Neural cell (in vitro differentiated cells): ENCODE measurements at regions not wholly inside any gene's neighbourhood (a gene's known extent, or its start where the extent isn't known, plus 50 kb on each side); places are given as distances from the start of the nearest gene placed in this dataset.

Experiments used
- H2AFZ ChIP-seq: fragments of 200-600, 300-800 bp; sonication (generic), shearing (Covaris generic); 2 replicates; pipeline ENCODE4 v1.6.0; 2014; ENCODE audit warnings: low read depth, mild to moderate bottlenecking, antibody characterized with exemption, low read length, moderate library complexity
- H3F3A ChIP-seq: fragments of 200-600 bp; shearing (Covaris generic); 2 replicates; pipeline ENCODE4 v1.6.1; 2016; ENCODE audit warnings: mild to moderate bottlenecking, moderate library complexity, mixed read lengths, antibody characterized with exemption, low read length; ENCODE audit not compliant: insufficient read depth, poor library complexity, severe bottlenecking
- H3K27ac ChIP-seq: fragments of 200-600, 300-800 bp; sonication (generic), shearing (Covaris generic); 2 replicates; pipeline ENCODE4 v1.5.1; 2014; ENCODE audit warnings: mild to moderate bottlenecking, low read length, moderate library complexity
- H3K27me3 ChIP-seq: fragments of 300-800, 200-600 bp; sonication (generic), shearing (Covaris generic); 2 replicates; pipeline ENCODE4 v1.6.0; 2014; ENCODE audit warnings: mild to moderate bottlenecking, low read depth, low read length, moderate library complexity; ENCODE audit not compliant: insufficient read depth
- H3K36me3 ChIP-seq: fragments of 300-800, 200-600 bp; sonication (generic), shearing (Covaris generic); 2 replicates; pipeline ENCODE4 v1.5.1; 2014; ENCODE audit warnings: mild to moderate bottlenecking, antibody characterized with exemption, low read length, moderate library complexity; ENCODE audit not compliant: insufficient read depth
- H3K4me2 ChIP-seq: fragments of 300-800, 200-600 bp; sonication (generic), shearing (Covaris generic); 2 replicates; pipeline ENCODE4 v1.6.0; 2014; ENCODE audit warnings: mild to moderate bottlenecking, low read length
- H3K4me3 ChIP-seq: fragments of 300-800, 200-600 bp; sonication (generic), shearing (Covaris generic); 2 replicates; pipeline ENCODE4 v1.5.1; 2014; ENCODE audit warnings: mild to moderate bottlenecking, low read length, moderate library complexity
- H3K79me2 ChIP-seq: fragments of 200-600 bp; shearing (Covaris generic); replicated peaks from 2 replicates; pipeline ENCODE4 v1.6.0; 2014; ENCODE audit warnings: mild to moderate bottlenecking, low read length, moderate library complexity; ENCODE audit not compliant: insufficient read depth
- H3K9ac ChIP-seq: fragments of 300-800, 200-600 bp; sonication (generic), shearing (Covaris generic); 2 replicates; pipeline ENCODE4 v1.6.1; 2016; ENCODE audit warnings: mild to moderate bottlenecking, low read length, mixed read lengths
- H3K9me2 ChIP-seq: fragments of 200-600 bp; shearing (Covaris generic); 2 replicates; pipeline ENCODE4 v1.6.1; 2016; ENCODE audit warnings: mild to moderate bottlenecking, low read length, mixed read lengths; ENCODE audit not compliant: insufficient read depth
- H3K9me3 ChIP-seq: fragments of 200-600, 300-800 bp; sonication (generic), shearing (Covaris generic); 2 replicates; pipeline ENCODE4 v1.6.1; 2016; ENCODE audit warnings: mild to moderate bottlenecking, mixed run types, low read length, moderate library complexity, mixed read lengths
- H4K20me1 ChIP-seq: fragments of 200-600 bp; shearing (Covaris generic); 2 replicates; pipeline ENCODE4 v1.6.1; 2016; ENCODE audit warnings: mild to moderate bottlenecking, mixed run types; ENCODE audit not compliant: insufficient read depth
- EP300 ChIP-seq: fragments of 450-650 bp; conservative IDR thresholded peaks from 2 replicates; pipeline ENCODE4 v1.6.1; 2014; ENCODE audit warnings: antibody characterized with exemption, mild to moderate bottlenecking, moderate library complexity; ENCODE audit not compliant: poor library complexity, severe bottlenecking
- EZH2 ChIP-seq: fragments of 200-600, 300-800 bp; shearing (Covaris generic), sonication (generic); IDR thresholded peaks from 2 replicates; pipeline ENCODE4 v1.6.1; 2014; ENCODE audit warnings: antibody characterized with exemption, low read length, borderline replicate concordance, mild to moderate bottlenecking; ENCODE audit not compliant: insufficient read depth, poor library complexity, severe bottlenecking
- MXI1 ChIP-seq: fragments of 450-650 bp; conservative IDR thresholded peaks from 2 replicates; pipeline ENCODE4 v1.6.1; 2014; ENCODE audit warnings: antibody characterized with exemption, mild to moderate bottlenecking; ENCODE audit not compliant: poor library complexity, severe bottlenecking
- POLR2AphosphoS5 ChIP-seq: IDR thresholded peaks from 2 replicates; pipeline ENCODE4 v1.6.1; 2012
- RAD21 ChIP-seq: fragments of 450-650 bp; conservative IDR thresholded peaks from 2 replicates; pipeline ENCODE4 v1.6.1; 2014; ENCODE audit warnings: antibody characterized with exemption, mild to moderate bottlenecking, moderate library complexity
- REST ChIP-seq: IDR thresholded peaks from 2 replicates; pipeline ENCODE4 v1.6.1; 2012; ENCODE audit warnings: borderline replicate concordance
- SMC3 ChIP-seq: fragments of 450-650 bp; conservative IDR thresholded peaks from 2 replicates; pipeline ENCODE4 v1.6.1; 2014; ENCODE audit warnings: antibody characterized with exemption, mild to moderate bottlenecking, moderate library complexity; ENCODE audit not compliant: poor library complexity
- TAF1 ChIP-seq: IDR thresholded peaks from 2 replicates; pipeline ENCODE4 v1.6.1; 2012; ENCODE audit warnings: low read depth
- TF ChIP-seq, protein P1 (sequence below): fragments of 450-650 bp; IDR thresholded peaks from 2 replicates; pipeline ENCODE4 v1.5.1; 2014; ENCODE audit warnings: antibody characterized with exemption, mild to moderate bottlenecking, moderate library complexity; ENCODE audit not compliant: poor library complexity, severe bottlenecking

DNA sequence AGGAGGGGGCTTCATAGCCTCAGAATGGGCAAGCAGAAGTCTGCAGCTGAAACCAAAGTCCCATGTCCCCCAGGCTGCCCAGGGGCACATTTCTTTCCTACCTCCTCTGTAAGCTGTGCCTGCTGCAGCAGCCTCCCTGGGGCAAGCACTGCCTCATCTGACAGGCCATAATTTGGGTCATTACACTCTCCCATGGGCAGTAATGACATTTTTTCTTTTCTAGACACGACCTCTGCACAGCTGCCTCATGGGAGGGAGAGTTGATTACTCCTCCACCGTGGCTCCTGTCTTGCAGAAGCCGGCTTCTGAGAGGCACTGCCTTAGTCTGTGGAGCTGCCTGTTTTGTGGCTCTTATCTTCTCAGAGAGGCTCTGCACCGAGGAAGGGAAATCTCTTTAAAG lies 268.9 kb downstream of the TDRD15 start:
- Histone ChIP-seq H4K20me1 (no peaks in the 10 kb centered on the region), H3K9me3 (no peaks in the 10 kb centered on the region), H3K27ac (peak overlapping the region; percentile 67), H3K79me2 (no peaks in the 10 kb centered on the region), H3K4me2 (peak overlapping the region; percentile 13), H3K36me3 (no peaks in the 10 kb centered on the region), H3F3A (no peaks in the 10 kb centered on the region), H3K9ac (peak overlapping the region; percentile 37), H3K9me2 (no peaks in the 10 kb centered on the region), H2AFZ (no peak overlapping the region), H3K27me3 (no peaks in the 10 kb centered on the region), H3K4me3 (peak overlapping the region; percentile 13)
- TF ChIP-seq REST, result no peak
- TF ChIP-seq, protein P1, sequence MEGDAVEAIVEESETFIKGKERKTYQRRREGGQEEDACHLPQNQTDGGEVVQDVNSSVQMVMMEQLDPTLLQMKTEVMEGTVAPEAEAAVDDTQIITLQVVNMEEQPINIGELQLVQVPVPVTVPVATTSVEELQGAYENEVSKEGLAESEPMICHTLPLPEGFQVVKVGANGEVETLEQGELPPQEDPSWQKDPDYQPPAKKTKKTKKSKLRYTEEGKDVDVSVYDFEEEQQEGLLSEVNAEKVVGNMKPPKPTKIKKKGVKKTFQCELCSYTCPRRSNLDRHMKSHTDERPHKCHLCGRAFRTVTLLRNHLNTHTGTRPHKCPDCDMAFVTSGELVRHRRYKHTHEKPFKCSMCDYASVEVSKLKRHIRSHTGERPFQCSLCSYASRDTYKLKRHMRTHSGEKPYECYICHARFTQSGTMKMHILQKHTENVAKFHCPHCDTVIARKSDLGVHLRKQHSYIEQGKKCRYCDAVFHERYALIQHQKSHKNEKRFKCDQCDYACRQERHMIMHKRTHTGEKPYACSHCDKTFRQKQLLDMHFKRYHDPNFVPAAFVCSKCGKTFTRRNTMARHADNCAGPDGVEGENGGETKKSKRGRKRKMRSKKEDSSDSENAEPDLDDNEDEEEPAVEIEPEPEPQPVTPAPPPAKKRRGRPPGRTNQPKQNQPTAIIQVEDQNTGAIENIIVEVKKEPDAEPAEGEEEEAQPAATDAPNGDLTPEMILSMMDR, result no peak
- no peak for TF ChIP-seq MXI1
- peak; percentile 70 for TF ChIP-seq POLR2AphosphoS5
- TF ChIP-seq RAD21, result no peak
- peak; percentile 39 for TF ChIP-seq SMC3
- TF ChIP-seq EZH2, result no peak
- TF ChIP-seq TAF1, result no peak
- no peak for TF ChIP-seq EP300

GRCh38 chr2:21393173-21393572 lies 269.4 kb downstream of the TDRD15 start:
- TF ChIP-seq EZH2 (no peak), EP300 (no peak), MXI1 (no peak), TAF1 (no peak), RAD21 (no peak)
- Histone ChIP-seq H3F3A (no peaks in the 10 kb centered on the region), H3K27me3 (no peaks in the 10 kb centered on the region)

More at GRCh38 chr2:21393173-21393572, 269.4 kb downstream of the TDRD15 start:
- Histone ChIP-seq H3K9me3 (no peaks in the 10 kb centered on the region), H3K4me2 (peak overlapping the region; percentile 13), H3K9ac (peak overlapping the region; percentile 37), H3K79me2 (no peaks in the 10 kb centered on the region), H3K9me2 (no peaks in the 10 kb centered on the region), H2AFZ (no peak overlapping the region), H3K4me3 (peak overlapping the region; percentile 13), H3K36me3 (no peaks in the 10 kb centered on the region), H4K20me1 (no peaks in the 10 kb centered on the region), H3K27ac (peak overlapping the region; percentile 67)
